ENCODE measurements at regions not wholly inside any gene's neighbourhood (a gene's known extent, or its start where the extent isn't known, plus 50 kb on each side); places are given as distances from the start of the nearest gene placed in this dataset.
"Not testable (repeated sequence)": the region's sequence is repeated elsewhere in the genome, so short reads cannot be mapped to it uniquely, and the experiment has no call there.

DNA sequence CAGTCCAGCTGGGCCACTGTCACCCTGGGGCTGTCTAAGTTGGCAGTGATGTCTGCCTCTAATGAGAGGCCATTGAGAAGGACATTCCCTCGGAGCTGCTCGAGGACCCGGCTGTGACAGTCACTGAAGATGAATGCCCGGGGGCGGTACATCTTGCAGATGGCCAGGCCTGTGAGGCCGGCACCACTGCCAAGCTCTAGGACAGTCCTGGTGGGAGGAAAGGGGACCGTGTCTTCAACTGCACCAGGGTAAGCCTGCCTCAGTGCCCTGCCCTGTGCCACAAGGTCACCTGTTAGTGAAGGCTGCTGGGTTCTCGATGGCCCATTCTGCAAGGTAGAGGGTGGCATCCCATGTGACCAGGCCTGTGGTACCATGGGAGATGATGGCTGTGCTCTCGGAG, 236.6 kb upstream of the FRG2C start:
- not testable (repeated sequence) for H3K79me2 ChIP-seq (ENCODE audit: insufficient read depth, low read depth); H4K20me1 ChIP-seq (ENCODE audit: insufficient read depth); H3K4me1 ChIP-seq (ENCODE audit: low read depth, poor library complexity, severe bottlenecking); H3K4me3 ChIP-seq (IDR thresholded peaks at IDR 0.05; ENCODE audit: insufficient read depth, low read depth, low read length); H3K27me3 ChIP-seq (ENCODE audit: insufficient read depth, low read depth); H3K27ac ChIP-seq; H2AFZ ChIP-seq (ENCODE audit: low read depth); H3K9ac ChIP-seq; H3K4me2 ChIP-seq; H3K36me3 ChIP-seq (ENCODE audit: insufficient read depth)

DNA sequence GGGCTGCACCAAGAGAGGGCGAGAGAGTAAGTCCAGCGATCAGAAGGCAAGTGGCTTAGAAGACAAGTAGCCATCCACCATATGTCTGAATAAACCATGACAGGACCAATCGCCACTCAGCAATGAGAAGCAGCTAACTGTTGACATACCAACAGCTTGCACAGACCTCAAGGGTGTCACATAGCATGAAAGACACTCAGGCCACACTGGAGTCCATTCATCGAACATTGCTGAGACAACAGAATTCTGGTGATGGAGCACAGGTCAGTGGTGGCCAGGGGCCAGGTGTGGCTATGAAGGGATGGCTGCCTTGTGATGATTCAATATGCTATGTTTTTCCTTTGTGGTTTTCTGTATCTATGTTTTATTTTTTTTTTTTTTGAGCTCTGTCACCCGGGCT, 236.2 kb upstream of the FRG2C start:
- H2AFZ ChIP-seq (ENCODE audit: low read depth); H3K79me2 ChIP-seq (ENCODE audit: insufficient read depth, low read depth); H3K4me3 ChIP-seq (IDR thresholded peaks at IDR 0.05; ENCODE audit: insufficient read depth, low read depth, low read length); H3K27me3 ChIP-seq (ENCODE audit: insufficient read depth, low read depth); H3K9ac ChIP-seq; H3K36me3 ChIP-seq (ENCODE audit: insufficient read depth); H3K4me2 ChIP-seq; H3K4me1 ChIP-seq (ENCODE audit: low read depth, poor library complexity, severe bottlenecking); H3K27ac ChIP-seq; H4K20me1 ChIP-seq (ENCODE audit: insufficient read depth): not testable (repeated sequence)

DNA sequence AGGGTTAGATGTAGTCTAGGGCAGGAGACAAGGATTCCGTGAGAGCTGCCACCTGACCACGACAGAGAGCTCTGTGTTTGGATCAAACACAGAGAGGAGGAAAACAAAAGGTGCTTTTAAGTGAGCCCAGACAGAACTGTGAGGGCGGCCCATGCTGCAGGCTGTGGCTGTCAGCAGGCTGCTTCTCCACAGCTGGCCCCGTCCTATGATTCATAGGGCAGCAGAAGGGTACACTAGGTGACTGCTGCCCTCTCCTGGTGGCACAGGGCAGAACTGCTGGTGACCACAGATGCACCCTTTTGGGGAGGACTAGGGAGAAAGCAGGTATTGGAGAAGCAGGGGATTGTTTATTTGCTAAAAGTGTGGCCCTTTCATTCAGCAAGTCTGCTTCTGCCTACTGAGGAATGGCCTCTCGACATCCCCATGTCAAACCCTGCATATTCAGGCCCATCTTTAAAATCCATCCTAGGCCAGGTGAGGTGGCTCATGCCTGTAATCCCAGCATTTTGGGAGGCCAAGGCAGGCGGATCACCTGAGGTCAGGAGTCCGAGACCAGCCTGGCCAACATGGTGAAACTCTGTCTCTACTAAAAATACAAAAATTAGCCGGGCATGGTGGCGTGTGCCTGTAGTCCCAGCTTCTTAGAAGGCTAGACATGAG, 234.4 kb upstream of the FRG2C start:
- not testable (repeated sequence) for H3K4me3 ChIP-seq (IDR thresholded peaks at IDR 0.05; ENCODE audit: insufficient read depth, low read depth, low read length)

DNA sequence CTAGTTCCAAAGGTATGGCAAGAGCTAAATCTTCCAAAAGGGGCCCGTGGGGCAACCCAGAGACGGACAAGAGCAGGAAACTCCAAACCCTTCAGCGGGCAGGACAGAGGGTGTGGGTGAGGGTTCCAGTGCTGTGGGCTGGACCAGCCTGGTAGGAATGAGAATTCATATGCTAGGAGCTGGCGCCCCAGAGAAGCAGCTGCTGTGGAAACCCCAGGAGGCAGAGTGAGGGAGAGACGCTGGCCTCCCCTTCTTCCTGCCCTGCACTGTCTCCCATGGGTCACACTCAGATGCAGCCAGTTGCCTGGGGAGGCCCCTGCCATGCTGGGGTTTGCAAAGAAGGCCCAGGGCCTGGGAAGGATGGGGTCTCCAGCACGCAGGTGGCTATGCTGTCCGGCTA, 233.7 kb upstream of the FRG2C start:
- not testable (repeated sequence) for H3K4me3 ChIP-seq (IDR thresholded peaks at IDR 0.05; ENCODE audit: insufficient read depth, low read depth, low read length); H3K9ac ChIP-seq; H3K36me3 ChIP-seq (ENCODE audit: insufficient read depth); H3K79me2 ChIP-seq (ENCODE audit: insufficient read depth, low read depth); H3K4me1 ChIP-seq (ENCODE audit: low read depth, poor library complexity, severe bottlenecking); H3K27me3 ChIP-seq (ENCODE audit: insufficient read depth, low read depth); H3K27ac ChIP-seq; H4K20me1 ChIP-seq (ENCODE audit: insufficient read depth); H2AFZ ChIP-seq (ENCODE audit: low read depth); H3K4me2 ChIP-seq

More for the DNA sequence above, 234.4 kb upstream of the FRG2C start:
- TF ChIP-seq, protein P1, sequence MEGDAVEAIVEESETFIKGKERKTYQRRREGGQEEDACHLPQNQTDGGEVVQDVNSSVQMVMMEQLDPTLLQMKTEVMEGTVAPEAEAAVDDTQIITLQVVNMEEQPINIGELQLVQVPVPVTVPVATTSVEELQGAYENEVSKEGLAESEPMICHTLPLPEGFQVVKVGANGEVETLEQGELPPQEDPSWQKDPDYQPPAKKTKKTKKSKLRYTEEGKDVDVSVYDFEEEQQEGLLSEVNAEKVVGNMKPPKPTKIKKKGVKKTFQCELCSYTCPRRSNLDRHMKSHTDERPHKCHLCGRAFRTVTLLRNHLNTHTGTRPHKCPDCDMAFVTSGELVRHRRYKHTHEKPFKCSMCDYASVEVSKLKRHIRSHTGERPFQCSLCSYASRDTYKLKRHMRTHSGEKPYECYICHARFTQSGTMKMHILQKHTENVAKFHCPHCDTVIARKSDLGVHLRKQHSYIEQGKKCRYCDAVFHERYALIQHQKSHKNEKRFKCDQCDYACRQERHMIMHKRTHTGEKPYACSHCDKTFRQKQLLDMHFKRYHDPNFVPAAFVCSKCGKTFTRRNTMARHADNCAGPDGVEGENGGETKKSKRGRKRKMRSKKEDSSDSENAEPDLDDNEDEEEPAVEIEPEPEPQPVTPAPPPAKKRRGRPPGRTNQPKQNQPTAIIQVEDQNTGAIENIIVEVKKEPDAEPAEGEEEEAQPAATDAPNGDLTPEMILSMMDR (conservative IDR thresholded peaks at IDR 0.05; ENCODE audit: low read depth, low read length) = peak; percentile 51; the same call in 1 of the 2 replicates
- H3K4me2 ChIP-seq; H2AFZ ChIP-seq (ENCODE audit: low read depth); H3K36me3 ChIP-seq (ENCODE audit: insufficient read depth); H4K20me1 ChIP-seq (ENCODE audit: insufficient read depth); H3K27me3 ChIP-seq (ENCODE audit: insufficient read depth, low read depth); H3K79me2 ChIP-seq (ENCODE audit: insufficient read depth, low read depth); H3K27ac ChIP-seq; H3K9ac ChIP-seq; H3K4me1 ChIP-seq (ENCODE audit: low read depth, poor library complexity, severe bottlenecking): not testable (repeated sequence)

DNA sequence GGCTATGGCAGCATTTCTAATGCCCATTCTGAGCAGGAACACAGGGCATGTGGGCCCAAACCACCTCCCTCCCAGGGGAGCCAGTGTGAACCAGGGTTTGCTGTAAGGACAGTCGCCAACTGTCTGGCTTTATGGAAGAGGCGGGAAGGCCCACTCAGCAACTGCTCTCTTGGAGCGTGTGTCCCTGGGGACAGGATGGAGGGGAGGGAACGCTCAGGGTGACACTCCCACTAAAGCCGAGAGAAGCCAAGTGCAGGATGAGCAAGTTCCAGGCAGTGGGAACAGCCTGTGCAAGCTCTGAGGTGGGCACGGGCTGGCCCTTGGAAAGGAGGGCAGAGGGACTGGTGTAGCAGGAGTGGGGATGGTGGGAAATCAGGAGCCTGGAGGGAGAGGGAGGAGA, 233.0 kb upstream of the FRG2C start:
- not testable (repeated sequence) for H3K9ac ChIP-seq; H4K20me1 ChIP-seq (ENCODE audit: insufficient read depth); H3K79me2 ChIP-seq (ENCODE audit: insufficient read depth, low read depth); H3K27me3 ChIP-seq (ENCODE audit: insufficient read depth, low read depth); H3K4me1 ChIP-seq (ENCODE audit: low read depth, poor library complexity, severe bottlenecking); H3K4me3 ChIP-seq (IDR thresholded peaks at IDR 0.05; ENCODE audit: insufficient read depth, low read depth, low read length); H2AFZ ChIP-seq (ENCODE audit: low read depth); H3K4me2 ChIP-seq; H3K27ac ChIP-seq; H3K36me3 ChIP-seq (ENCODE audit: insufficient read depth)

DNA sequence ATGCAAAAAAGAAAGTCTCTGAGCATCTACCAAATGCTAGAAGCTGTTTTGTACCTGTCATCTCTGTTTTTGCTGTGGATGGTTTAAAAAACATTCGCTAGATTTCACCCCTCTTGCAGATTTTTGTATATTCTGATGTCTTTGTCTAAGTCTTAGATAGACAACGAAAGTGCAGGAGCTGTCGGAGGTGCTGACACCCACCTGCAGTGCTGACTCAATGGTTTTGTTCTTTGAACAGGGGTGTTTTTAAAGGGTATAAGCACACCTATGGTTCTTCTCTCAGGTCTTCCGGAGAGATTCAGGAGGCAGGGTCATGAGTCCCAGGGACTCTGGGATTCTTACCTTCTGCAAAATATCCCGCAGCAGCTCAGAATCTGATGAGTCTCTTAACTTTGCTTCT, 231.7 kb upstream of the FRG2C start:
- not testable (repeated sequence) for H3K27me3 ChIP-seq (ENCODE audit: insufficient read depth, low read depth); H3K9ac ChIP-seq; H2AFZ ChIP-seq (ENCODE audit: low read depth); H3K79me2 ChIP-seq (ENCODE audit: insufficient read depth, low read depth); H3K4me1 ChIP-seq (ENCODE audit: low read depth, poor library complexity, severe bottlenecking); H3K4me3 ChIP-seq (IDR thresholded peaks at IDR 0.05; ENCODE audit: insufficient read depth, low read depth, low read length); H3K4me2 ChIP-seq; H3K27ac ChIP-seq; H3K36me3 ChIP-seq (ENCODE audit: insufficient read depth); H4K20me1 ChIP-seq (ENCODE audit: insufficient read depth)

DNA sequence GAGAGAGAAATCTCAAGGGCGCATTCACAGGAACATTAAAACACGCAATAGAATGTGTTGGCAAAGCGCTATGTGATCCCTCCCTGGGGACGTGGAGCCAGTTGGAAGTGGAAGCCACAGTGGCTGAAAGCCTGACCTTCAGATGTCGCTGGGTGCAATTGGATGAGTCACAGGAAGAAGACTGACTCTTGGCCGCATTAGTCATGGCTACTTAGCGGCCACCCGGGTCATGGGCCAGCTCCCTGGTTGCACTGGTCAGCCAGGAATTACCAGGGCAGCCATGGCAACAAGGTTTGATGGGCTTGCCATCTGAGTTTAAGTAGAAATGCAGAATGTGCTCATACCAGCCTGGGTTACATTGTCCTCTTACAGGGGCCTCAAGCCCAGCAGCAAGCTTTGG, 231.2 kb upstream of the FRG2C start:
- H3K4me2 ChIP-seq; H3K27ac ChIP-seq; H3K27me3 ChIP-seq (ENCODE audit: insufficient read depth, low read depth); H4K20me1 ChIP-seq (ENCODE audit: insufficient read depth); H3K4me1 ChIP-seq (ENCODE audit: low read depth, poor library complexity, severe bottlenecking); H3K4me3 ChIP-seq (IDR thresholded peaks at IDR 0.05; ENCODE audit: insufficient read depth, low read depth, low read length); H3K9ac ChIP-seq; H2AFZ ChIP-seq (ENCODE audit: low read depth); H3K79me2 ChIP-seq (ENCODE audit: insufficient read depth, low read depth); H3K36me3 ChIP-seq (ENCODE audit: insufficient read depth): not testable (repeated sequence)

DNA sequence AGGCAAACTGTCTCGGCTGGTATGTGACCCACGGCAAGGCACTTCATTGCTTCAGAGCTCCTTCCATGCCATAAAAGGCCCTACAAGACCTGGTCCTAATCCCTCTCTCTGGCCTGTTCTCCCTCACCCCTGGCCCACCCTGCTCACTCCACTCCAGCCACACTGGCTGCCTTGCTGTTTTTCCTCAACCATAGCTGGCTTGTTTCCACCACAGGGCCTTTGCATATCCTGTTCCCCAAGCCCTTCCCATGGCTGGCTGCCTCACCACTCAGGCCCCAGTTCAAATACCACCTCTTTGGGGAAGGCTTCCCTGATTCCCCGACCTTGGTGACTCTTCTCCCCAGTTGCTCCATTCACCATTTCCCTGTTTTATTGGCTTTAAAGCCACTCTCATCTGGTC, 230.8 kb upstream of the FRG2C start:
- not testable (repeated sequence) for H4K20me1 ChIP-seq (ENCODE audit: insufficient read depth); H3K4me1 ChIP-seq (ENCODE audit: low read depth, poor library complexity, severe bottlenecking); H3K36me3 ChIP-seq (ENCODE audit: insufficient read depth); H3K79me2 ChIP-seq (ENCODE audit: insufficient read depth, low read depth); H3K27ac ChIP-seq; H3K27me3 ChIP-seq (ENCODE audit: insufficient read depth, low read depth); H2AFZ ChIP-seq (ENCODE audit: low read depth); H3K9ac ChIP-seq; H3K4me2 ChIP-seq; H3K4me3 ChIP-seq (IDR thresholded peaks at IDR 0.05; ENCODE audit: insufficient read depth, low read depth, low read length)

DNA sequence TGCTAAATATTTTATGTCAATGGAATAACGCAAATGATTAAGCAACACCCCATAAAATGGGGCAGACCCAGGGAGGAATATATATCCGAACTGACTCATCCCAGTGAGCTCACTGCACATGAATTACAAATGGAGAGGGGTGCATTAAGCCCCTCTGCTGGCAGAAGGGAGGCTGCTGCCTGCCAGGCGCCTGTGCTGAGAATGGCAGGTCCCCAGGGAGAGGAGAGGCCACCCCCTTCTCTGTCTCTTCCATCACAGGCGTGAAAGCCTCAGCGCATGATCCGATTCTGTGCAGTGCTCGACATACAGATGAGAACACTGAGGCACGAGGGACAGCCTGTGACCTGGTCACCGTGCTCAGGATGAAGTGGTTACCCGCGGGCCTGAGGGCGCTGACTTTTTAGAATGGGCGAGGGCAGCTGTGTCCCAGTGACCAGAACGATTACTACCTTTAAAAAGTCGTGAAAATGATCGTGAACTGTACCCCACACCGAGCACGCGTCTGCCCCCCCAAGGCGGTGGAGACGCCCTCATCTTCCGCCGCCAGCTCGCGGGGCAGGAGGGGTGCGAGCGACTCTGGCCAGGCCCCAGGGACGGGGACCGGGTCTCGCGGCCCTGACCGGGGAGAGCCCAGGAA, 229.7 kb upstream of the FRG2C start:
- not testable (repeated sequence) for H3K4me3 ChIP-seq (IDR thresholded peaks at IDR 0.05; ENCODE audit: insufficient read depth, low read depth, low read length); H3K27me3 ChIP-seq (ENCODE audit: insufficient read depth, low read depth); H4K20me1 ChIP-seq (ENCODE audit: insufficient read depth); H3K79me2 ChIP-seq (ENCODE audit: insufficient read depth, low read depth); H3K36me3 ChIP-seq (ENCODE audit: insufficient read depth); H3K4me1 ChIP-seq (ENCODE audit: low read depth, poor library complexity, severe bottlenecking)
- peak overlapping the region; percentile 59 for H3K27ac ChIP-seq
- H2AFZ ChIP-seq (ENCODE audit: low read depth) = peak overlapping the region; percentile 30; the same call in 1 of the 2 replicates
- H3K4me2 ChIP-seq = peak overlapping the region; percentile 54
- H3K9ac ChIP-seq = peak overlapping the region; percentile 80
